NCI-H1092 treated with DMSO at 0.1 percent for 48 hours (cell line): ENCODE measurements at regions not wholly inside any gene's neighbourhood (a gene's known extent, or its start where the extent isn't known, plus 50 kb on each side); places are given as distances from the start of the nearest gene placed in this dataset.
"Not testable (repeated sequence)": the region's sequence is repeated elsewhere in the genome, so short reads cannot be mapped to it uniquely, and the experiment has no call there.

Source experiments
- DNase-seq: peaks from one replicate; lab custom pipeline; 2025; lab: John Stamatoyannopoulos, UW

DNA sequence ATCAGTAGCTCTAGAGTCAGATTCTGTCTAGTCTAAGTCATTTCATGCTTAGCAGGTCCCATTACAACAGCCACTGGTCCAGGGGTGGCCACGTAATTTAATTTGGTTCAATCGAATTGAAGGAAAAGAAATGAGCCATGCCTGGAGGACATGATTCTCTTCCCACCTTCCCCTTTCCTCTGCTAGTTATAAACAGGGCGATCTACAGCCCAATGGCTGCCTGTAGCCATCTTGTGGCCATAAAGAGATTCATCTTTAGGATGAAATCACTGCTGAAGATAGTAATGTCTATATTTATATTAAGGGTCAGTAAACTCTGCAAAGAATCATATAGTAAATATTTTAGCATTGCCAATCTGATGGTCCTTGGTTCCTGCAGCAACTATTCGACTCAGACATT lies 107.4 kb downstream of the SPDYE17 start:
- DNase-seq = peak; percentile 44

DNA sequence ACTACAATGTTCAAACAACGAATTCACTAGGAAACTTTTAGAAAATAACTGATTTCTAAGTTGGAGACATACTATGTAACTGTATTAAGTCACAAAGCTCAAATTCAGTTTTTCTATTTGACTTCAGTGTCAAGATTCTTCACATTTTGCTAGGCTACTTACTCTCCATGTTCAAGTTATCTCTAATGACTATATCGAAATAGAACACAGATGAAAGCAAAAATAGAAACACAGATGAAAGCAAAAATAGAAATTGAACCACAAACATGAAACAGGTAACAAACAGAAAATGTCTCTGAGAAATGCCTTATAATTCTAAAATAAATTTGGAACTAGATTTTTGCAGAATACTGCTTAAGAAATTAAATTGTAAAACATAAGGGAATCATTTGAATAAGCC lies 113.5 kb downstream of the SPDYE17 start:
- DNase-seq = not testable (repeated sequence)

DNA sequence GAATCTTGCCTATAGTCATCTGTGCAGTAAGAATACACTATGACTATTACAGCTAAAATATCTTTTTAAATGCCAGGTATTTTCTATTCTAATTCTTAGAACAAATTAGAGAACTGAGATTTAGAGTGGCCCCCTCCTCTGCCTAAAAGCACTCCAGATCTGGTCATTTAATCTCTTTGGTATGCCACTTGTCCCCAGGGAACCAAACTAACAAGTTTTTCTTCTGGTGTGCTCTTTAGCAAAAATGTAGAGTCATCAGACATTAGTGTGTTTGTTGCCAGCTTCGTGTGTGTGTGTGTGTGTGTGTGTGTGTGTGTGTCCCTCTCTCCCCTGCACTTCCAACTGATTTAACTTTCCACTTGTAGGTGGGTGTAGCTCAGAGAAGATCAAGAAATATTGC lies 117.8 kb downstream of the SPDYE17 start:
- DNase-seq = not testable (repeated sequence)

DNA sequence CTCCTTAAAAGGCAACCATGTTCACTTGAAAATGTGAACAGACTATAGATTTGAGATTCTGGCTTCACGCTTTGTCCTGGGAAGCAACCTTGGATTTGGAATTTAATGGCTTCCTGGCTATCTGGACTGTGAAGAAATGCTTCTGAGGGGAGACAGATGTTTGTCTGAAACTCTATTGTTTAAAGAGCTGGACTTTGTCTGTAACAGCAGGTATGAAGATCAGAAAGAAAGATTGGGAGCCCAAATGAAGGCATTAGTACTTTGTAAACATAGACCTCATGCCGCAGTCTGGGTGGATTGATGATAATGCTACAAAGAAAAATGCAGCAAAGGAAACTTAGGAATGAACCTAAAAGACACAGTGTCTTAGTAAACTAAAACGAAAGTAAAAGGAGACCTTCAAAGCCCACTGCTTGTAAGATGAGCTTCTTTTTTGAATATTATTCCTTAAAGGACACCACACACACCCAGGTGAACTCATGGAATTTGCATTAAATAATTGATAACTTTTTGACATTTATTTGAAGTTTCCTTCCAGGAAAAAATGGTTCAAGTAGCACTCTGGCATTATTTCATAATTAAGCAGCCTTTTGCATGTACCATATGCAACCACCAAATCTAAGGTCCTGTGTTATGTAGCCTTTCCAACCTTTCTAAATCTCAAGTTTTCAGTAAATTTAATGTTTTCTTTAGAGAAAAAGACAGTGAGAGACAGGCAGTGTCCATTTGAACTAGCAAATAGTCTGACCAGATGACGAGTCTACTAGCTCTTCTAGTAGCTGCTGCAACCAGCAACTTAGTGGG lies 119.9 kb downstream of the SPDYE17 start:
- DNase-seq = not testable (repeated sequence)

DNA sequence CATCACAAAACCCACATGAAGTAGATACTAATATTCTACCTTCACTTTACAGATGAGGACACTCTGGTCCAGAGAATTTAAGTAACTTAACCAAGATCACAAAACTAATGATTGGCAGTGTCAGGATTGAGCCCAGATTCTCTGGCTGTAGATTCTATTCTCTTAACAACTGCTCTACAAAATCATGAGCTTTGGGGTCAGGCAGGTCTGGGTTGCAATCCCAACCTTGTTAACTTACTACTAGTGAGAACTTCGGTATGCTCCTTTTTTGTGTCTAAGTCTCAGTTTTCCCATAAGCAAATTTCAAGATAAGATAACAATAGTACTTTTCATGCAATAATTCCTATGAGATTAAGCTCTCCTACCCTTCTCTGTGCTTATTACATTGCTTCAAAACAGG lies 127.5 kb downstream of the SPDYE17 start:
- DNase-seq = not testable (repeated sequence)

DNA sequence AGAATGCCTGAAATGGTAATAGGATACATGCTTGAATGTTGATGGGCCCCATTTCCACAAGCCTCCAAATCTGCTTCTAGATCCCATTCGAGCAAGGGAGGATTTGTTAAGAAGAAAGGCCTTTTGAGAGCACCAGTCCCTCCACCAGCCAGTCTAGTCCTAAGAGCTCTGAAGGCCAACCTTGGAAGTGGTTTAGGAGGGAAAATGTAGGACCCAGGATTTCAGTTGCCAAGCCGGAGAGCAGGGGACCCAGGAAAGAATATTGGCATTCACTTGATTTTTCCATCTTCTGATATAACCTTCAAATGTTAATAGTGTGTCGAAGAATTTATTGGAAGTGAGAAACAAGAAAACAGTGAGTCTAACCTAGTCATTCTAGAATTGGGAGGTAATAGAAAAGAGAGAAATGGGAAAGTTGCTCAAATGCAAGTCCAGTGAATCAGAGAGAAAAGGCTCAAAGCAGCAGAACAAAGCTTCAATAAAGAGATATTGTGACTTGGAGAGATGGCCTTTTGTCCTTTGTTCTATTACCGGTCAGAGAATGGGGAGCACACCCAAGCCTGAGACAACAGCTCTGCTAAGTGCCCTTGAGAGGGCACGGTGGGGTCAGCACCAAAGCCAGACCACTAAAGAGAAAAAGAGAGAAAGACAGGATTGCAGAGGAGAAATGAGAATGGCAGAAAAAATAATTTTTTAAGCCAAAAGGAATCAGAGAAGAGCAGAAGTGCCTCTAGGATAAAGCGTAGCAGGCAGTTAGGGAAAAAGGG lies 130.0 kb downstream of the SPDYE17 start:
- not testable (repeated sequence) for DNase-seq

DNA sequence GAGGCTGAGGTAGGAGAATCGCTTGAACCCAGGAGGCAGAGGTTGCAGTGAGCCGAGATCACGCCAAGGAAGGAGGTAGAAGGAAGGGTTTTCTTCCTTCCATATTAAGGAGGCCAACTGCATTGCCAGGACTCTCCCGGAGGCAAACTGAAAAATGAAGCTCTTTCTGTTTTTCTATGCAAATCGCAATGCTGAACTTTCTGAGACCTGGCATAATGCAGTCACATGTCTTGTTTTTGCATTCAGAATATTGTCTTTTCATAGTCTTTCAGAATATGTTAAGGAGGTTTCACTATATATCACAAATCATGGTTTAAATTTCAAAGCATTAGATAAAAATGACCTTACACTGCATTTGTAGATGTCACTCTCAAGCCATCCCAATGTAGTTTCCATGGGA lies 133.4 kb downstream of the SPDYE17 start:
- not testable (repeated sequence) for DNase-seq

DNA sequence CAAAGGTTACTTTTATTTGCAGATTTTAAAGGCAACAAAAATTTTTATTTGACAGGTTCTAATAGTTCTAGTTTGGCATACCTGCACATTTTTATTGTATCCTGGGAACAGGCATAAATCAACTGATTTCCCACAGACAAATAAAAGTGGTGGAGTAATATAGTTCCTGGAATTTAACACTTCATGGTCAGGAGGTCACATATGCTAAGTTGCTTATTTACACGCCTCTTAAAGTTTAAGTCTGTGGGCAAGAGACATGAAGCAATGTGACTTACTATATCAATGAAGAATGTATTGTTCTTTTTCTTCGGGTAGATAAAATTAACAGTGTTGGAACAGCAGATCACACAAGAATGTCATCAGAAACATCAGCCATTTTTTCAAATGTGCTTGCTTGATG lies 135.2 kb downstream of the SPDYE17 start:
- DNase-seq = not testable (repeated sequence)

DNA sequence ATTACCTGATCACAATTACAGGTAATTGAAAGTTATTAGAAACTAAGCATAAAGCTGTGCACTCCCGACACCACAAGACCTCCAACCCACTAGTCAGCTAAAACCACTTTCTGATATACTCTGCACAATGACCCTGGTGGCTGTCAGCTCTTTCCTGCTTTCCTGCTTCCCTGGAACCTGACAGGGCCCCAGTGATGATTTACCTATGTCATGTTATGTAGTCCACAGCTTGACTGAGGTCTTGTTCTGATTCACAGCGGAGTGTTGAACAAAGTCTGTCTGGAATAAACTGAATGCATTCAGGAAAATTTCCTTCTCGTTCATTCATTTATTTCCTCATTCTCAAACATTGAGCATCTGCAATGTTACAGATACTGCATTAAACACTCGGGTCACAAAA lies 136.5 kb downstream of the SPDYE17 start:
- not testable (repeated sequence) for DNase-seq

DNA sequence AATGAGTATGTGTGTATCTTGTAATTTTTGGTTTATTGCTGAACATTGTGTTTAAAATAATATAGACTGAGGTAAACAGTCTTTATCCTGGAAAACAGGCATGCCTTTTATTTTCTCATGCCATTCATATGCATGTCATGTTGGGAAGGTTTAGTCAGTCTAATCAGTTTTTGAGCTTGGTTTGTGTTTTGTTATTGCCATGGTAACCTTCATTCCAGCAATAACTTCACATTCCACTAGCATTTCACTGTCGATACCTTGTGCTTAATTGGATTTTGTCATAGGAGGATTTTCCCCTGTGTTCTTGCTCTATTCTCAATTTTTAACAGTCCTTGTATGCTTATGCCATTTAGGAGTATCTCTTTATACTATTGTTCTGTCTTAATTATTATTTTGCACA lies 140.4 kb downstream of the SPDYE17 start:
- DNase-seq = not testable (repeated sequence)

DNA sequence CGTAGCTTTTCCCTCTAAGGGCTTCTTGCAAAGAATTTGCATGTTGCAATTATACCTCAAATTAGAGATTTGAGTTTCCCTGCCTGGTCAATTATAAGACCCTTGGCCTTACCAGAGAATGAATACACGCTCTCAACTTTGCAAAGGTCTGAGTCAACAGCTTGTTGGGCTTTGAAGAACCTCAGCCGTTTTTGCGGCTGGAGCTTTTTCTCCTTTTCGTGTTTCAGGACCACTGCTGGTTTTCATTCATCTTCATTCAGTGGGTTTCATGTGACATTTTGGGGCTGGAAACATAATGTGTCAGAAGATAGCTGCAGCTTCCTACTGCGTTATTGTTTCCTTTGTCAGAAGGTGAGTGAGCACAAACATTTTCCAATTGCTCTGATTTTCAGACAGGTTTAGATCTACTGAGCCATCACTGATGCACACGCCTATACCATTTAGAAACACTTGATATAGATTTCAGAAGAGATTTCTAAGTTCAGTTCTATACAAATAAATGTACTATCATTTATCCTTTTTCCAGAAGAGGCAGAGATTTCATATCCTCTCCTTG lies 152.3 kb downstream of the SPDYE17 start:
- DNase-seq = not testable (repeated sequence)

DNA sequence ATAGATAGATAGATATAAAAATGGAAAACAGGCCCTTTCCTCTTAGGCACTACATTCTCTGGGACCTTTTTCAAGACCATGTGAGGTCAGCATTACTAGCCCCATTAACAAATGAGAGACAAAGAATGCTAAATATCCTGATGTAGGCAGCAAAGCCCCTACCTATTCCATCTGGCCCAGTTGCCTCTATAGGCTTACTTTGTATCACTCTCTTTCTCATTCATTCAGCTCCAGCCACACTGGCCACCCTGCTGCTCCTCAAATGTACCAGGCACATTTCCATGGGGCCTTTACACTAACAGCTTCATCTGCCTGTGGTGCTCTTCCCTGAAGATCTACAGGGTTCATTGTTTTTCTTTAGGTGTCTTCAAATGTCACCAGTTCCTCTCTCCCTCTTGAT lies 156.4 kb downstream of the SPDYE17 start:
- DNase-seq = not testable (repeated sequence)

DNA sequence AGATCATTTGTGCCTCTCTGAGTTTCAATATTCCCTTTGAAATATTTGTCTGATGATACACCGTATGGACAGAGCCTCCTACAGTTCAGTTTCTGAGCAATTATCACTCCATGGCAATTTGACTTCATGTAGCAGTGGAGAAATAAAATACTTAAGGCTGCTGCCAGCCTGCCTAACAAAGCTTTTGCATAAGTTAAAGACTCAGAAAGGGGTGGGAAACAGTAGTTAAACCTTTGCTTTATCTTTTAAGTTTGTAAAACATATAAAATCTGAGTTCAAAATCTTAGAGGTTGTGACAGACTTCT lies 161.7 kb downstream of the SPDYE17 start:
- DNase-seq = not testable (repeated sequence)

DNA sequence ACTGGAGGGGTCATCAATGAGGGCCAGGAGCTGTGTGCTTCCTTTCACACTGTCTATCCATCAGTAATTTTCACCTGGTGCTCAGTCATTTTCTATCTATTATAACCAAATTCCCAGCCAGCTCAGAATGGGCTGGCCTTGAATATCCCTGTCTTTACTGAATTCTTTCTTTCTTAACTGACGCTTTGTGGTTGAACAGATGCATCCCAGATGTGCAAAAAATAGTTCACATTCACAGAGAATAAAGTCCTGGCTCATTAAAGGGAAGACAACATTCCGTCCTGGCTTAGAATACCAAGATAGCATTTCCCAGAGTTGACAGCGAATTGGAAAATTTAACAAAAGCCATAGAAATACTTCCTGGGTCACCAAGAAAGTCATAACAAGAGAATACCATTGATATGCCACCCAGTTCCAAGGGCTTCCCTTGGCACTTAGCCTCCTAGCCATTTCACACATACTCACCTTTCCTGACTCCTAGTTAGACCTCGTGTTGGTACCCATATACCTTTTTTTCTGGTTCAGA lies 164.7 kb downstream of the SPDYE17 start:
- DNase-seq = not testable (repeated sequence)

DNA sequence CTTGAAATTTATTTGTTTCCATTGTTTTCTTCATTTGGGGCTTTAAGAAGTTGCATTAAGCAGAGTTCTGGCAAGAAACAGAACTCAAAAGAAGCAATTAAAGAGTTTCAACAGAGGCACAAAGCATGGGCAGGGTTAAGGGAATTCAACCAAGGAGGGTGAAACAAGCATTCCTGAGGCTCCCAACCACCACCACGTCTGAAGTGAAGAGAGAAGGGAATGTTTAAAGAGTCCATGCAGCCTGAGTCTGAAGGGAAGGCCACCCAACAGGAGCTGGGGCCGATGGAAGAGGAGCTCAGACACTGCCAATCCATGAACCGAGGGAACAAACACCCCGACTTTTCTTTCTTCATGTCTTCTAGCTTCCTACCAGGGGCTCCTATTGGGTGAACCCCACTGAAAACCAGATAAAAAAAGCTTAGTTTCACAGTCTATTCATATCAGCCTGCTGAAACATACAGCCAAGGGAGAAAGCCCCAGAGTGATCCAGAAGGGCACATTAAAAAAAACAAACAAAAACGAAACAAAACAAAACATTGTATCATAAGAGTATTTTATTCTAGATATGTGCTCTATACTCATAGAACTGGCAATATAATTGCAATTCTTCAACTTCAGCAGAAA lies 168.9 kb downstream of the SPDYE17 start:
- DNase-seq = not testable (repeated sequence)

DNA sequence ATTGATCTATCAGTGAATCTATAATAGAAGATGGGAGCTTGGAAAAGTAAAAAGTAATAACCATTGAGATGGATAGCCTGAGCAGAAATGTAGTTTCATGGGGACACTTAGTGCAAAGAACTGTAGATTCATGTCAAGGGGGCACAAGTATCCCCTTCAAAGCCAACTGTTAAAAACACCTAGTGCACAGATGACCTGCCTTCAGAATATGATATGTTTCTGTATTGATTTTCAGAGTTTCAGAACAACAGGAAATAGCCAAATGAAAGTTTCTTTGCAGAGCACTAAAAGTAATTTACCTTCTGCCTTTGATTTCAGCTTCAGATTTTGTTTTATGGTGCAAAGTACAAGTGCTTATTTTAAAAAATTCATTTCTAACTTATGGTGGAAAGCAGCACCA lies 169.9 kb downstream of the SPDYE17 start:
- DNase-seq = not testable (repeated sequence)

DNA sequence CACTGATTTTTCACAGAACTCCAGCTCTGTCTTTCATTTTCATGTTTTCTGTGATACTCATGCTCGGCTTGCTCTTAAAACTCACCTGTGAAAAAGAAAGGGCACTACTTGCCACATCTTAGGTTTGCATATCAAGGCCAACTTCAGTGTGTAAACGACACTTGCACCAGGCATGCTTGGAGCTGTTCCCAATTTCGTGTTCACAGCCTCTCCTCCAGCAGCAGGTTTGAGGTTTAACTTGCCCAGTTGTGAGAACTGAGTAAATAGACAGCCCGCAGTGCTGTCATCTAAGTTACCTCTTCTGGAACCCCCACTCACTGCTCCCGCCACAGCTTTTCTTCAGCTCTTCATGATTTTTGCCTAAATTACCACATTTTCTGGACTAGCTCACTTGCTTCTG lies 172.2 kb downstream of the SPDYE17 start:
- not testable (repeated sequence) for DNase-seq

DNA sequence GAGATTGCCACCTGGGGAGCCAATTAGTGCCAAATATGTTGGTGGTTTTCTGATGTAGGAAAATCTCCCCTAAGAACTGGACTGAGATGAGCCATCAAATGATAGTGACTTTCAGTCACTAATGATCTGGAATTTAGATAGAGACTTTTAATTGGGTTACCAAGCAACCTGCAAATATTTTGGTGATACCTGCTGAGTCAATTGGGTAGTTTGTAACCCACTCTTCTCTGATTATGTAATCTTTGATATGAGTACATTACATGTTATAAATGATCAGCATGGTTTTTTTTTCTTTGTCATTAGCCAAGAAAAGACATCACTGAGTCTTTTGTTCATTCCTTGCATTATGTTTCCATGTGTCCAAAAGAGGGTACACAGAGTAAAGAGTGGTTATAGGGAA lies 177.5 kb downstream of the SPDYE17 start:
- not testable (repeated sequence) for DNase-seq

DNA sequence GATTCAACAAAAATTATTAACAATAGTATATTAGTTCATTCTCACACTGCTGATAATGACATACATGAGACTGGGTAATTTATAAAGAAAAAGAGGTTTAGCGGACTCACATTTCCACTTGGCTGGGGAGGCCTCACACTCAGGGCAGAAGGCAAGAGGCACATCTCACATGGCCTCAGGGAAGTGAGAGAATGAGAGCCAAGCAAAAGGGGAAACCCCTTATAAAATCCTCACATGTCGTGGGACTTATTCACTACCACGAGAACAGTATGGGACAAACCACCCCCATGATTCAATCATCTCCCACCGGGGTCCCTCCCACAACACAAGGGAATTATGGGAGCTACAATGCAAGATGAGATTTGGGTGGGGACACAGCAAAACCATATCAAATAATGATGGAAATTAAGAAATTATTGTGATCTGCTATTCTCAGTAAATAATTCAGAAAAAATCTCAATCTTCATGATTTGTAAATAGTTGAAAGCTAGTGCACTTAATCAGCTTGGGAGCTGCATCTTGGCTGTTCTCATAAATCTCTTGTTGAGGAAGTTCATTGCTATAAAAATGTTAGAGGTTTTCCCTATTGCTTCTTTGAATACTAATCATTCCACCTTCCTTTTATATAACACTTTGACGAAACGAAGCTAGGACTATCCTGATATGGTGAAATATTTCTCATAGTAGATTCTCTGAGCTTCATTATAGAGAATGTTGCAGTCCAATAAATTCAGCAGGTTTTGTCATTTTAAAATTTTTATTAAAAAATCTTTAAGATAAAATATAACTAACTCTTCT lies 179.2 kb downstream of the SPDYE17 start:
- not testable (repeated sequence) for DNase-seq

DNA sequence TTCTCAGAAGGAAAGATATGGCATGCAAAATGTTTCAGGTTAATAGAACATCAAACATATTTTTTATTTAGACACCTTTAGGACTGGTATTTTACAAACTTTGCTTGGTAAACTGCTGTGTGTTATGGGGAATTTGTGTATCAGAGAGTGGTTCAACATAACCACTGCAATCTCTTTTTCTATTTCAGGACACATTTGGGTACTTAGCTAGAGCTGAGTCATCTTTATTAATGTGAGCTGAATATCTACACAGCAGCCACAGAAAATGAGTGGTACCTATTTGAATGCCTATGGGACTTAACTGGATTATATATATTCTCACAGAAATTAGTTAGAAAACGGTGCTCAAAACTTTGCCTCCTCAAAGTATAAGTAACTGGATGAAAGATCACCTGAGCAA lies 179.8 kb downstream of the SPDYE17 start:
- not testable (repeated sequence) for DNase-seq

DNA sequence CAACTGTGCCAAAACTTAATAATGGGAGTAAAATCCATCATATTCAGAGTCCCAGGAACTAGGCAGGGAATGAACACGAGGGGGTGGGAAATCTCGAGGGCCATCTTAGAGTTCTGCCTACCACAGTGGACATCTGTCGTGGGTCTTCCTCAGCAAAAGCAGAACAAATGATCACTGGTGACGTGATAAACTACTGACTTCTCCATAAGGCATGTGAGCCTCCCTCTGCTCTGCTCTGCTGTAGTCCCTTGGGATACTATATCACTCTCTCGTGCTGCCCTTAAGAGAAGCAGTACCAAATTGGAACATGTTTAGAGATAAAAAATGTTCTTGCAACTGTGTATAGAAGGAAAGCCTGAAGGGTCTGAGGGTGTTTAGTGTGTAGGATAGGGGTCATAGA lies 180.5 kb downstream of the SPDYE17 start:
- DNase-seq = not testable (repeated sequence)
